Fibroblast of pulmonary artery (primary cell): ENCODE measurements at regions not wholly inside any gene's neighbourhood (a gene's known extent, or its start where the extent isn't known, plus 50 kb on each side); places are given as distances from the start of the nearest gene placed in this dataset.

Experiments used
- DNase-seq: peaks from one replicate; pipeline ENCODE4 v3.0.0-alpha.2; 2010; ENCODE audit warnings: low read depth
- H3K4me3 ChIP-seq: replicated peaks from 2 replicates; pipeline ENCODE4 v1.5.1; 2011; ENCODE audit warnings: low read depth, mild to moderate bottlenecking, control low read depth, low read length, moderate library complexity
- TF ChIP-seq, protein P1 (sequence below): IDR thresholded peaks from 2 replicates; pipeline ENCODE4 v1.5.1; 2011; ENCODE audit warnings: mild to moderate bottlenecking, control low read depth, low read length, inconsistent platforms; ENCODE audit errors: missing control alignments

DNA sequence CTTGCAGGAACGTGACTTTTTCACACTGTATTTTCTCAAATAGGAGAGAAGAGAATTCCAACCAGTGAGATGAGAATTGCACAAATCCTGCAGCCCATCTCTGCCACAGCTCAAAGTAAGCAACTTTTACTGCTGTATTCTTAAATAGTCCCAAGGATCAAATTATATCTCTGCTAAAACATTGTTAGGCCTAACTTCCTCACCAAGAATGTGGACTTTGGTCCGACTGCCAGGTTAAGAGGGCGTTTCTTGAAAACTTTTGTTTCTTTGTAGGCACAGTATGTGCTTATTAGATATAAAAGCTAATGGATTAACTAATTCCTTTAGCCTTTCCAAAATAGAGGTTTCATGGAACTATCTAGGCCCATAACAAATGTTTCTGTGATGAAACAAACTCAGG is 61.4 kb upstream of the IFNG-AS1 start:
- H3K4me3 ChIP-seq: no peak overlapping the region
- TF ChIP-seq, protein P1, sequence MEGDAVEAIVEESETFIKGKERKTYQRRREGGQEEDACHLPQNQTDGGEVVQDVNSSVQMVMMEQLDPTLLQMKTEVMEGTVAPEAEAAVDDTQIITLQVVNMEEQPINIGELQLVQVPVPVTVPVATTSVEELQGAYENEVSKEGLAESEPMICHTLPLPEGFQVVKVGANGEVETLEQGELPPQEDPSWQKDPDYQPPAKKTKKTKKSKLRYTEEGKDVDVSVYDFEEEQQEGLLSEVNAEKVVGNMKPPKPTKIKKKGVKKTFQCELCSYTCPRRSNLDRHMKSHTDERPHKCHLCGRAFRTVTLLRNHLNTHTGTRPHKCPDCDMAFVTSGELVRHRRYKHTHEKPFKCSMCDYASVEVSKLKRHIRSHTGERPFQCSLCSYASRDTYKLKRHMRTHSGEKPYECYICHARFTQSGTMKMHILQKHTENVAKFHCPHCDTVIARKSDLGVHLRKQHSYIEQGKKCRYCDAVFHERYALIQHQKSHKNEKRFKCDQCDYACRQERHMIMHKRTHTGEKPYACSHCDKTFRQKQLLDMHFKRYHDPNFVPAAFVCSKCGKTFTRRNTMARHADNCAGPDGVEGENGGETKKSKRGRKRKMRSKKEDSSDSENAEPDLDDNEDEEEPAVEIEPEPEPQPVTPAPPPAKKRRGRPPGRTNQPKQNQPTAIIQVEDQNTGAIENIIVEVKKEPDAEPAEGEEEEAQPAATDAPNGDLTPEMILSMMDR: no peak
- DNase-seq: no peak

DNA sequence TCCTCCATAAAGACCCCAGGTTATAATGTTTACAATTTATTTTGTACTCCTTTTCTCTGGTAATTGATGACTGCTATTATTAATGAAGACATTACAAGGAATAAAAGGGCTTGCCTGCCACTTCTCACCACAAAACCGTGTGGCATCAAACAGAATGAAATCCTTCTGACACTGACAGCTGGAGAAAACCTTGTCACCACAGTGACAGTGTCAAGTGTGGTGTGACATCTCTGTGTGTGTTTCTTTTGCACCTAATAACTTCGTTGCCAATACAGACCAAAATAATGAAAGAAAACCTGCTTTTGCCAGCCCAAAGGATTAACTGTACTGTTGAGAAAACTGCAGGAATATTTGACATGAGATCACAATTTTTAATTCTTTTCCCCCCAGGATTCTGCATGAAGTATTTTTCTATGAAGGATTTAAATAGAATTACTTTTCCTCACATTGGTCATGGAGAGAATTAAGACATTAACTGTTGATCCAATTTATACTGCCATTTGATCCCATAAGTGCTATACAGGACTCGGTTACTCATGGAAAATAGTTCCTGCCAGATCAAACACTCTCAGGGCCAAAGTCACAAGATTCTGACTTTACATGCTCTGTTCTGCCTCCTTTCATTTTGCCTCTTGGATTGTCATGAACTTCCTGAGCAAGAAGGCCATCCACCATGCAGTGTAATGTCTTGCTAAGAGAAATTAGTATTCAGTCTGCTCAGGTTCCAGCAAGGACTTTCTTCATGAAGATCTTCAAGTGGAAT is 60.4 kb upstream of the IFNG-AS1 start:
- no peak for DNase-seq
- TF ChIP-seq, protein P1: no peak

DNA sequence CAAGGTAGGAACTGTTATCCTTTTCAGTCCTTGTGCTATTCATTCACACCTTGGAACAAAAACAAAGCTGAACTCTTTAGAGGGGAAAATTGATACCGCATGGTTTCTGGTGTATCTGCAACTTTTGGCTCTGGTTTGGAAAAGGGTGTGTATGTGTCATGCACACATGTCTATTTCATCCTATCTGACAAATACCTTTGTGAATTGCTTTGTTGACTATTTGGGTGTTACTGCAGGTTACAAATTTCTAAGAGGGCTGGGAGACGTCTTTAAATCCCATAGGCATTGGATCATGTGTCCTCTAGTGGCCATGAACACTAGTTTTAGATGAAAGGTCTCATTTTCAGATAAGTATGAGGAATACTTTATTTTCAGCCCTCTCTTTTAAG is 59.9 kb upstream of the IFNG-AS1 start:
- DNase-seq: no peak
- no peak overlapping the region for H3K4me3 ChIP-seq
- TF ChIP-seq, protein P1: no peak

More for the DNA sequence above, 60.4 kb upstream of the IFNG-AS1 start:
- H3K4me3 ChIP-seq: no peak overlapping the region

DNA sequence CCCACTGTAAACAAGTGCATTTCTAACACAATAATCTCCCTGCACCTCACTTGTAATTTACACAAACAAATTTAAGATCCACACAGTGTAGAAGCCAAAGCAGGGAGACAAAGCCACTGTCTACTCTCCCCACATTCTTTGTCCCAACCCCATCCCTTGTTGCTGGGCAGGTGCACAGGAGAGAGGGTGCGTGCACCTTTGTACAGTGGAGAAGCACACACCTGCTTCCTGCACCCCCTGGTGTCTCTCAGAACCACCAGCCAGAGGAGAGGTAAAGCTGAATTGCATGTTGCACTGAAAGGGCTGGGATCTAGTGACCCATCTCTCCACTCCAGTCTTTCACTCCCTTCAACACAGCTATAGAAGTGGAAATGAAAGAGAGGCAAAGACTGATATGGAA is 51.4 kb upstream of the IFNG-AS1 start:
- no peak for DNase-seq
- TF ChIP-seq, protein P1: no peak

More for the DNA sequence above, 51.4 kb upstream of the IFNG-AS1 start:
- H3K4me3 ChIP-seq: no peak overlapping the region
